Endothelial cell of umbilical vein (primary cell): ENCODE measurements at regions not wholly inside any gene's neighbourhood (a gene's known extent, or its start where the extent isn't known, plus 50 kb on each side); places are given as distances from the start of the nearest gene placed in this dataset.

Source experiments
- BruUV-seq: library from RNA; stranded (reverse); fragments of 400-500 nt; replicated peaks from 2 replicates; lab custom pipeline; 2021; lab: Mats Ljungman, UMichigan
- CTCF ChIA-PET: fragments of 300-600, 350-600 bp; sonication (Branson Sonifier 250); formaldehyde crosslinking; loops from one replicate; lab custom pipeline; 2021; ENCODE audit warnings: antibody characterized with exemption, inconsistent platforms; lab: Charles Lee
- POLR2A ChIA-PET: fragments of 300-600, 350-600 bp; sonication (Branson Sonifier 250); formaldehyde crosslinking; loops from one replicate; lab custom pipeline; 2021; ENCODE audit warnings: antibody characterized with exemption, inconsistent platforms; lab: Charles Lee
- DNase-seq: peaks from one replicate; pipeline ENCODE4 v3.0.0-alpha.2; 2011; ENCODE audit warnings: low read depth, low spot score
- FAIRE-seq: peaks from 2 replicates; lab custom pipeline; 2011; peaks lifted over from hg19 to GRCh38; lab: Jason Lieb, UNC
- H2AFZ ChIP-seq: 2 replicates; pipeline ENCODE4 v1.6.0; 2012; ENCODE audit warnings: low read depth, low read length, control low read depth, inconsistent platforms
- H3K27ac ChIP-seq: 2 replicates; pipeline ENCODE4 v1.5.1; 2011; ENCODE audit warnings: low read depth, mild to moderate bottlenecking, control low read depth, low read length, moderate library complexity; ENCODE audit not compliant: insufficient read depth
- H3K27me3 ChIP-seq, 2 experiments: 2 replicates each; pipeline versions ENCODE4 v1.6.0 to v1.6.1; 2011; ENCODE audit warnings: low read length in 2 of 2, mixed read lengths in 1 of 2; ENCODE audit not compliant: control insufficient read depth in 2 of 2, insufficient read depth in 2 of 2
- H3K36me3 ChIP-seq, 2 experiments: 2 replicates in 1 of 2; 3 replicates in 1 of 2; pipeline ENCODE4 v1.5.1; 2011; ENCODE audit warnings: low read length in 2 of 2, mild to moderate bottlenecking in 1 of 2, moderate library complexity in 1 of 2; ENCODE audit not compliant: control insufficient read depth in 2 of 2, insufficient read depth in 2 of 2; ENCODE audit errors: extremely low read depth in 1 of 2
- H3K4me1 ChIP-seq: 3 replicates; pipeline ENCODE4 v1.5.1; 2011; ENCODE audit warnings: mild to moderate bottlenecking, low read length; ENCODE audit not compliant: control insufficient read depth, insufficient read depth; ENCODE audit errors: extremely low read depth
- H3K4me2 ChIP-seq: 2 replicates; pipeline ENCODE4 v1.6.1; 2011; ENCODE audit warnings: low read length, control low read depth, mixed read lengths; ENCODE audit not compliant: insufficient read depth
- H3K4me3 ChIP-seq, 3 experiments: fragments of 200-600 bp in 1 of 3; sonication (generic), shearing (Covaris generic) in 1 of 3; replicated peaks in 1 of 3; 2 replicates each; pipeline ENCODE4 v1.5.1; 2011 to 2016; ENCODE audit warnings: control low read depth in 3 of 3, low read length in 3 of 3, mild to moderate bottlenecking in 2 of 3, inconsistent platforms in 1 of 3, low read depth in 1 of 3, moderate library complexity in 1 of 3; ENCODE audit not compliant: insufficient read depth in 1 of 3
- H3K79me2 ChIP-seq: 2 replicates; pipeline ENCODE4 v1.6.0; 2012; ENCODE audit warnings: low read length, inconsistent platforms; ENCODE audit not compliant: control insufficient read depth, insufficient read depth
- H3K9ac ChIP-seq: replicated peaks from 2 replicates; pipeline ENCODE3; 2011; ENCODE audit warnings: low read length, control low read depth; ENCODE audit not compliant: insufficient read depth; ENCODE audit errors: extremely low read depth
- H3K9me1 ChIP-seq: replicated peaks from 3 replicates; pipeline ENCODE4 v1.6.0; 2011; ENCODE audit warnings: mild to moderate bottlenecking, low read length; ENCODE audit not compliant: control insufficient read depth, insufficient read depth; ENCODE audit errors: extremely low read depth
- H3K9me3 ChIP-seq: replicated peaks from 2 replicates; pipeline ENCODE4 v1.5.1; 2012; ENCODE audit warnings: low read length, inconsistent platforms; ENCODE audit not compliant: control insufficient read depth, insufficient read depth
- H4K20me1 ChIP-seq: replicated peaks from 2 replicates; pipeline ENCODE3; 2011; ENCODE audit warnings: mild to moderate bottlenecking, low read length; ENCODE audit not compliant: control insufficient read depth, insufficient read depth; ENCODE audit errors: extremely low read depth
- EZH2 ChIP-seq: IDR thresholded peaks from 2 replicates; pipeline ENCODE4 v1.6.1; 2012; ENCODE audit warnings: borderline replicate concordance, low read depth, mild to moderate bottlenecking, moderate library complexity, low read length, inconsistent platforms; ENCODE audit not compliant: severe bottlenecking
- FOS ChIP-seq: IDR thresholded peaks from 2 replicates; pipeline ENCODE4 v1.6.1; 2011; ENCODE audit warnings: mild to moderate bottlenecking, low read length, moderate library complexity, borderline replicate concordance; ENCODE audit not compliant: insufficient read depth
- GATA2 ChIP-seq: IDR thresholded peaks from 2 replicates; pipeline ENCODE4 v1.7.0; 2011; ENCODE audit warnings: low read depth, mild to moderate bottlenecking, moderate library complexity, mixed read lengths, low read length; ENCODE audit not compliant: insufficient read length, insufficient read depth
- JUN ChIP-seq: IDR thresholded peaks from 2 replicates; pipeline ENCODE4 v1.6.1; 2011; ENCODE audit warnings: borderline replicate concordance, low read depth; ENCODE audit not compliant: insufficient read length, insufficient read depth
- MAX ChIP-seq: IDR thresholded peaks from 2 replicates; pipeline ENCODE4 v1.6.1; 2011; ENCODE audit not compliant: insufficient read depth, insufficient read length
- MYC ChIP-seq: IDR thresholded peaks from one replicate; pipeline ENCODE4 v1.6.1; 2011; ENCODE audit warnings: mild to moderate bottlenecking, low read depth, low read length
- POLR2A ChIP-seq: IDR thresholded peaks from 2 replicates; pipeline ENCODE4 v1.6.1; 2012; ENCODE audit warnings: low read depth, mild to moderate bottlenecking, control low read depth, low read length
- POLR2AphosphoS5 ChIP-seq: IDR thresholded peaks from 2 replicates; pipeline ENCODE4 v1.6.1; 2012; ENCODE audit warnings: low read depth, mild to moderate bottlenecking, control low read depth, low read length, moderate library complexity; ENCODE audit not compliant: insufficient read depth
- dilution Hi-C: fragments of 300-500 bp; cut with MboI; formaldehyde crosslinking; loops from one replicate; pipeline ENCODE4 v1.15.0; 2019; ENCODE audit warnings: low sequenced_read_pairs; ENCODE audit not compliant: extremely low pct_ligation_motif_present
- intact Hi-C: fragments of 100-400 bp; cut with micrococcal nuclease; formaldehyde crosslinking; loops from one replicate; pipeline ENCODE4 v1.10.0; 2022
- TF ChIP-seq, protein P1 (sequence below), 2 donors: IDR thresholded peaks; 1 replicate in 1 of 2; 2 replicates in 1 of 2; pipeline ENCODE4 v1.5.1; 2011; ENCODE audit warnings: low read length in 2 of 2, mild to moderate bottlenecking in 2 of 2, moderate library complexity in 2 of 2, control low read depth in 1 of 2, inconsistent platforms in 1 of 2, low read depth in 1 of 2; ENCODE audit not compliant: insufficient read depth in 1 of 2; ENCODE audit errors: extremely low read depth in 1 of 2

GRCh38 chr2:64303250-64303649 lies 150.7 kb upstream of the LGALSL start:
- Histone ChIP-seq H3K36me3 (no peaks in the 10 kb centered on the region), H3K79me2 (no peaks in the 10 kb centered on the region), H3K9me1 (no peaks in the 10 kb centered on the region), H3K4me3 (no peak overlapping the region), H4K20me1 (no peaks in the 10 kb centered on the region), H3K4me1 (no peaks in the 10 kb centered on the region), H3K27me3 (peaks cover 0 to 3% of the 10 kb centered on the region in 2 experiments), H2AFZ (no peak overlapping the region), H3K27ac (no peak overlapping the region), H3K4me2 (no peak overlapping the region), H3K9me3 (no peaks in the 10 kb centered on the region), H3K9ac (no peak overlapping the region)
- TF ChIP-seq FOS (no peak), GATA2 (no peak), MYC (no peak)
- TF ChIP-seq, protein P1, sequence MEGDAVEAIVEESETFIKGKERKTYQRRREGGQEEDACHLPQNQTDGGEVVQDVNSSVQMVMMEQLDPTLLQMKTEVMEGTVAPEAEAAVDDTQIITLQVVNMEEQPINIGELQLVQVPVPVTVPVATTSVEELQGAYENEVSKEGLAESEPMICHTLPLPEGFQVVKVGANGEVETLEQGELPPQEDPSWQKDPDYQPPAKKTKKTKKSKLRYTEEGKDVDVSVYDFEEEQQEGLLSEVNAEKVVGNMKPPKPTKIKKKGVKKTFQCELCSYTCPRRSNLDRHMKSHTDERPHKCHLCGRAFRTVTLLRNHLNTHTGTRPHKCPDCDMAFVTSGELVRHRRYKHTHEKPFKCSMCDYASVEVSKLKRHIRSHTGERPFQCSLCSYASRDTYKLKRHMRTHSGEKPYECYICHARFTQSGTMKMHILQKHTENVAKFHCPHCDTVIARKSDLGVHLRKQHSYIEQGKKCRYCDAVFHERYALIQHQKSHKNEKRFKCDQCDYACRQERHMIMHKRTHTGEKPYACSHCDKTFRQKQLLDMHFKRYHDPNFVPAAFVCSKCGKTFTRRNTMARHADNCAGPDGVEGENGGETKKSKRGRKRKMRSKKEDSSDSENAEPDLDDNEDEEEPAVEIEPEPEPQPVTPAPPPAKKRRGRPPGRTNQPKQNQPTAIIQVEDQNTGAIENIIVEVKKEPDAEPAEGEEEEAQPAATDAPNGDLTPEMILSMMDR (IDR thresholded peaks at IDR 0.05; ENCODE audit: extremely low read depth in 1 of 2, insufficient read depth in 1 of 2, low read depth in 1 of 2, low read length in 2 of 2) = no peak
- FAIRE-seq (no peak), DNase-seq (no peak)
- dilution Hi-C loops = loop anchor here (25.0 kb wide), 1 partner anchor 266 kb away; no protein-coding TSS in a partner anchor
- POLR2A ChIA-PET = no interaction called here
- intact Hi-C loops = no loop called here
- BruUV-seq = no TSS peak
- CTCF ChIA-PET = interaction anchor here (0.7 kb wide), 1 partner anchor 9 kb away, joined by 3 read pairs; no protein-coding TSS in a partner anchor

- no TSS peak for BruUV-seq
- FAIRE-seq (no peak), DNase-seq (no peak)
- TF ChIP-seq MAX (no peak), JUN (no peak), POLR2A (no peak), FOS (no peak), POLR2AphosphoS5 (no peak), GATA2 (no peak), MYC (no peak), EZH2 (no peak)
- TF ChIP-seq, protein P1 (IDR thresholded peaks at IDR 0.05; ENCODE audit: extremely low read depth in 1 of 2, insufficient read depth in 1 of 2, low read depth in 1 of 2, low read length in 2 of 2) = no peak
- CTCF ChIA-PET = interaction anchor here (1.9 kb wide), 1 partner anchor 23 kb away, joined by 6 read pairs; no protein-coding TSS in a partner anchor
- no peaks in the 10 kb centered on the region for H3K4me1 ChIP-seq
- intact Hi-C loops = no loop called here
- dilution Hi-C loops = loop anchor here (25.0 kb wide), 1 partner anchor 270 kb away; no protein-coding TSS in a partner anchor
- H3K9me1 ChIP-seq = no peaks in the 10 kb centered on the region
- H3K27ac ChIP-seq = no peak overlapping the region
- H3K79me2 ChIP-seq = no peaks in the 10 kb centered on the region
- H3K4me2 ChIP-seq = no peak overlapping the region
- no peaks in the 10 kb centered on the region for H4K20me1 ChIP-seq
- H3K9ac ChIP-seq = no peak overlapping the region
- H3K4me3 ChIP-seq = no peak overlapping the region
- H3K27me3 ChIP-seq = no peaks in the 10 kb centered on the region
- H3K9me3 ChIP-seq = no peaks in the 10 kb centered on the region
- no peaks in the 10 kb centered on the region for H3K36me3 ChIP-seq
- POLR2A ChIA-PET = no interaction called here
- no peak overlapping the region for H2AFZ ChIP-seq
Observed at GRCh38 chr2:64307421-64307820, 146.5 kb upstream of the LGALSL start.
